ENCODE measurements at regions not wholly inside any gene's neighbourhood (a gene's known extent, or its start where the extent isn't known, plus 50 kb on each side); places are given as distances from the start of the nearest gene placed in this dataset.

GRCh38 chr21:34205811-34206571, 132.6 kb downstream of the MRPS6 start:
- Histone ChIP-seq H3K4me3 (ENCODE audit: low read length) (peak overlapping the region; percentile 3; the same call in 1 of the 2 replicates), H3K4me1 (ENCODE audit: low read length) (peaks cover 12% of the 10 kb centered on the region), H3K4me2 (ENCODE audit: low read depth, low read length) (peak overlapping the region; percentile 49), H4K20me1 (ENCODE audit: insufficient read depth, low read length) (no peaks in the 10 kb centered on the region), H3K9me2 (replicated peaks; ENCODE audit: insufficient read depth, low read length) (no peaks in the 10 kb centered on the region), H3K9ac (ENCODE audit: low read length) (no peak overlapping the region), H3F3A (ENCODE audit: insufficient read depth, low read length) (no peaks in the 10 kb centered on the region), H3K79me2 (ENCODE audit: low read length) (no peaks in the 10 kb centered on the region), H3K27ac (ENCODE audit: low read length) (peak overlapping the region; percentile 13; the same call in 1 of the 2 replicates), H3K9me3 (replicated peaks; ENCODE audit: insufficient read depth, low read length) (no peaks in the 10 kb centered on the region), H3K36me3 (replicated peaks; ENCODE audit: insufficient read depth, low read length) (no peaks in the 10 kb centered on the region), H2AFZ (ENCODE audit: low read length) (peak overlapping the region; percentile 43; the same call in 1 of the 2 replicates), H3K27me3 (replicated peaks; ENCODE audit: insufficient read depth, low read length) (no peaks in the 10 kb centered on the region)
- TF ChIP-seq EZH2 (optimal IDR thresholded peaks at IDR 0.05; ENCODE audit: low read depth, low read length) (no peak), CTCF (IDR thresholded peaks at IDR 0.05; ENCODE audit: low read length) (no peak), EZH2phosphoT487 (IDR thresholded peaks at IDR 0.05; ENCODE audit: low read length) (no peak)
- peak; percentile 84 for DNase-seq

GRCh38 chr21:34213959-34214358, 140.6 kb downstream of the MRPS6 start:
- Histone ChIP-seq H3F3A (ENCODE audit: insufficient read depth, low read length) (no peaks in the 10 kb centered on the region), H3K36me3 (replicated peaks; ENCODE audit: insufficient read depth, low read length) (no peaks in the 10 kb centered on the region), H4K20me1 (ENCODE audit: insufficient read depth, low read length) (no peaks in the 10 kb centered on the region), H2AFZ (ENCODE audit: low read length) (no peak overlapping the region), H3K9ac (ENCODE audit: low read length) (no peak overlapping the region), H3K27ac (ENCODE audit: low read length) (no peak overlapping the region), H3K9me2 (replicated peaks; ENCODE audit: insufficient read depth, low read length) (no peaks in the 10 kb centered on the region), H3K79me2 (ENCODE audit: low read length) (no peaks in the 10 kb centered on the region), H3K4me3 (ENCODE audit: low read length) (no peak overlapping the region), H3K4me2 (ENCODE audit: low read depth, low read length) (no peak overlapping the region), H3K4me1 (ENCODE audit: low read length) (no peaks in the 10 kb centered on the region), H3K27me3 (replicated peaks; ENCODE audit: insufficient read depth, low read length) (no peaks in the 10 kb centered on the region), H3K9me3 (replicated peaks; ENCODE audit: insufficient read depth, low read length) (no peaks in the 10 kb centered on the region; the same call in 1 of the 2 replicates)
- DNase-seq: no peak
- TF ChIP-seq CTCF (IDR thresholded peaks at IDR 0.05; ENCODE audit: low read length): no peak
- TF ChIP-seq EZH2 (optimal IDR thresholded peaks at IDR 0.05; ENCODE audit: low read depth, low read length): no peak
- TF ChIP-seq EZH2phosphoT487 (IDR thresholded peaks at IDR 0.05; ENCODE audit: low read length): no peak

GRCh38 chr21:34215501-34215900, 142.1 kb downstream of the MRPS6 start:
- H3F3A ChIP-seq (ENCODE audit: insufficient read depth, low read length): no peaks in the 10 kb centered on the region
- no peaks in the 10 kb centered on the region for H3K79me2 ChIP-seq (ENCODE audit: low read length)
- H3K9ac ChIP-seq (ENCODE audit: low read length): no peak overlapping the region
- no peaks in the 10 kb centered on the region for H4K20me1 ChIP-seq (ENCODE audit: insufficient read depth, low read length)
- H3K4me2 ChIP-seq (ENCODE audit: low read depth, low read length): no peak overlapping the region
- no peaks in the 10 kb centered on the region for H3K27me3 ChIP-seq (replicated peaks; ENCODE audit: insufficient read depth, low read length)
- no peak overlapping the region for H3K4me3 ChIP-seq (ENCODE audit: low read length)
- no peaks in the 10 kb centered on the region for H3K36me3 ChIP-seq (replicated peaks; ENCODE audit: insufficient read depth, low read length)
- no peaks in the 10 kb centered on the region for H3K4me1 ChIP-seq (ENCODE audit: low read length)
- H3K9me3 ChIP-seq (replicated peaks; ENCODE audit: insufficient read depth, low read length): no peaks in the 10 kb centered on the region; the same call in 1 of the 2 replicates
- H2AFZ ChIP-seq (ENCODE audit: low read length): no peak overlapping the region
- no peaks in the 10 kb centered on the region for H3K9me2 ChIP-seq (replicated peaks; ENCODE audit: insufficient read depth, low read length)
- H3K27ac ChIP-seq (ENCODE audit: low read length): no peak overlapping the region
- DNase-seq: no peak
- no peak for TF ChIP-seq EZH2phosphoT487 (IDR thresholded peaks at IDR 0.05; ENCODE audit: low read length)
- no peak for TF ChIP-seq CTCF (IDR thresholded peaks at IDR 0.05; ENCODE audit: low read length)
- no peak for TF ChIP-seq EZH2 (optimal IDR thresholded peaks at IDR 0.05; ENCODE audit: low read depth, low read length)
